ENCODE measurements at regions not wholly inside any gene's neighbourhood (a gene's known extent, or its start where the extent isn't known, plus 50 kb on each side); places are given as distances from the start of the nearest gene placed in this dataset.

DNA sequence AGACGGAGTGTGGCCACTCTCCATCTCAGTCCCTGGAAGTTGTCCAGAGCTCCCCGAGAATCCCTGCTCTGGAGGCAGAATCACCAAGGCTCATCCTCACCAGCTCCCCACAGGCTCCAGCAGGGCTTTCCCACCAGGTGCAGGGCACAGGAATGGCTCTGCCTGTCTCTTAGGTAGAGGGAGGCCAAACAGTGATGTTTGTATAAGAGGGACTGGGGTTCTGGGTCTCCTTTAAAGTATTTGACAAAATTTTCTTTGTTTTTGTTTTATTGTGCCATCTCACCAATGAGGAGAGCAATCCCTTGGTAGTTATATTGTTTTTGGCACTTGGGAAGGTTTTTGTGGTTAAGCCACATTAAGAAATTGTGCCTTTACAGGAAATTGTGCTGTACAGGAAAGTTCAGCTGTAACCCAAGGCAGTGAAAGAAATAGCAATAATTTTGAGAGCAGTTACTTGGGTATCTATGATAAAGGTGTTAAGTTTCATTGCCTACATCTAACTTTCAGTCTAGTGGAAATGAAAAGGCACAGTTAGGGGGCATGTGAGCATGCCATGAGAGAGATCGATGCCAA lies 219.3 kb upstream of the PRSS58 start (continued):
- TF ChIP-seq HMGA2 (CRISPR knock-in tag; IDR thresholded peaks at IDR 0.05) (no peak), ZNF232 (CRISPR knock-in tag; IDR thresholded peaks at IDR 0.05) (no peak)

DNA sequence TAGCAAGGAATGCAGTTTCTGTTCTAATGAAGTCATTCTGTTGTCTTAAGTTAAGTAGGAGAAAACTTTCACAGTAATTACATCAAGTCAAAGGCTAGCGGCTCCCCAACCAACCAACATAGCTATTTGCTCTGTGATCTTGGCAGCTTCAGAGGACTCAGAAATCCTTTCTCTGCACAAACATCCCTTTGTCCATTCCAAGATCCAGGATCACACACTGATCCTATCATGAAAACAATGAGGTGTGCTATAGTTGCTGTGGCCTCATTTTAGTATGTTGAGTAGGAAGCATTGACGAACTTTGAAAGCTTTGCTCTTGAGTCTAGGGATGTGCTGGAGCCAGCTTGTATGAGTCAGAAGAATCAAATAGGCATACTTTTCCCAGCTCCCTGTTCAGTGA lies 218.2 kb upstream of the PRSS58 start:
- peaks cover 4% of the 10 kb centered on the region for H3K9me3 Mint-ChIP-seq
- H3K4me3 Mint-ChIP-seq: no peak overlapping the region
- ChIA-PET CTCF (interaction anchor here (1.0 to 1.8 kb wide), 5 partner anchors 9 to 175 kb away, joined by 3 to 6 read pairs (median 4); no protein-coding TSS in a partner anchor), POLR2A (no interaction called here)
- ATAC-seq (no peak), DNase-seq (ENCODE audit: low spot score) (no peak)
- peaks cover 6% of the 10 kb centered on the region for H3K4me1 Mint-ChIP-seq
- no peak for TF ChIP-seq ATF6 (CRISPR knock-in tag; IDR thresholded peaks at IDR 0.05)
- no peak for TF ChIP-seq CREB1 (CRISPR knock-in tag; IDR thresholded peaks at IDR 0.05)
- TF ChIP-seq E2F4 (CRISPR knock-in tag; IDR thresholded peaks at IDR 0.05; ENCODE audit: borderline replicate concordance, low read depth): no peak
- no peak for TF ChIP-seq HMGA2 (CRISPR knock-in tag; IDR thresholded peaks at IDR 0.05)
- TF ChIP-seq GTF2I (CRISPR knock-in tag; conservative IDR thresholded peaks at IDR 0.05): no peak
- TF ChIP-seq ZNF219 (CRISPR knock-in tag; IDR thresholded peaks at IDR 0.05; ENCODE audit: borderline replicate concordance): no peak
- no peak for TF ChIP-seq ATF1 (CRISPR knock-in tag; IDR thresholded peaks at IDR 0.05)
- no peaks in the 10 kb centered on the region for H3K36me3 Mint-ChIP-seq
- peaks cover 12% of the 10 kb centered on the region for H3K27me3 Mint-ChIP-seq (ENCODE audit: low read depth)
- no peak overlapping the region for H3K27ac Mint-ChIP-seq

GRCh38 chr7:142471820-142472219 lies 214.0 kb upstream of the PRSS58 start:
- Mint-ChIP-seq H3K9me3 (no peaks in the 10 kb centered on the region), H3K27ac (no peak overlapping the region), H3K4me1 (peaks cover 3% of the 10 kb centered on the region), H3K27me3 (ENCODE audit: low read depth) (peaks cover 3% of the 10 kb centered on the region), H3K4me3 (no peak overlapping the region), H3K36me3 (no peaks in the 10 kb centered on the region)
- CTCF ChIA-PET: interaction anchor here (1.0 to 3.0 kb wide), 4 partner anchors 27 to 133 kb away, joined by 3 to 8 read pairs (median 3); no protein-coding TSS in a partner anchor
- no peak for DNase-seq (ENCODE audit: low spot score)
- ATAC-seq: no peak
- TF ChIP-seq NR3C1 (CRISPR knock-in tag; conservative IDR thresholded peaks at IDR 0.05; ENCODE audit: low read depth) (no peak), FOXK1 (CRISPR knock-in tag; IDR thresholded peaks at IDR 0.05) (no peak), OVOL2 (CRISPR knock-in tag; IDR thresholded peaks at IDR 0.05; ENCODE audit: borderline replicate concordance) (no peak), CBFB (CRISPR knock-in tag; IDR thresholded peaks at IDR 0.05; ENCODE audit: low read depth) (no peak), GABPB1 (CRISPR knock-in tag; IDR thresholded peaks at IDR 0.05) (no peak), ELF4 (CRISPR knock-in tag; IDR thresholded peaks at IDR 0.05; ENCODE audit: low read depth) (no peak), SMAD4 (CRISPR knock-in tag; IDR thresholded peaks at IDR 0.05) (no peak)
- TF ChIP-seq, protein P1, sequence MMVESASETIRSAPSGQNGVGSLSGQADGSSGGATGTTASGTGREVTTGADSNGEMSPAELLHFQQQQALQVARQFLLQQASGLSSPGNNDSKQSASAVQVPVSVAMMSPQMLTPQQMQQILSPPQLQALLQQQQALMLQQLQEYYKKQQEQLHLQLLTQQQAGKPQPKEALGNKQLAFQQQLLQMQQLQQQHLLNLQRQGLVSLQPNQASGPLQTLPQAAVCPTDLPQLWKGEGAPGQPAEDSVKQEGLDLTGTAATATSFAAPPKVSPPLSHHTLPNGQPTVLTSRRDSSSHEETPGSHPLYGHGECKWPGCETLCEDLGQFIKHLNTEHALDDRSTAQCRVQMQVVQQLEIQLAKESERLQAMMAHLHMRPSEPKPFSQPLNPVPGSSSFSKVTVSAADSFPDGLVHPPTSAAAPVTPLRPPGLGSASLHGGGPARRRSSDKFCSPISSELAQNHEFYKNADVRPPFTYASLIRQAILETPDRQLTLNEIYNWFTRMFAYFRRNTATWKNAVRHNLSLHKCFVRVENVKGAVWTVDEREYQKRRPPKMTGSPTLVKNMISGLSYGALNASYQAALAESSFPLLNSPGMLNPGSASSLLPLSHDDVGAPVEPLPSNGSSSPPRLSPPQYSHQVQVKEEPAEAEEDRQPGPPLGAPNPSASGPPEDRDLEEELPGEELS (CRISPR knock-in tag; IDR thresholded peaks at IDR 0.05): no peak
- POLR2A ChIA-PET: no interaction called here

- TF ChIP-seq SP1 (CRISPR knock-in tag; conservative IDR thresholded peaks at IDR 0.05) (no peak), ZNF232 (CRISPR knock-in tag; IDR thresholded peaks at IDR 0.05) (no peak), MAX (CRISPR knock-in tag; IDR thresholded peaks at IDR 0.05) (no peak), CBFB (CRISPR knock-in tag; IDR thresholded peaks at IDR 0.05; ENCODE audit: low read depth) (no peak), NR3C1 (CRISPR knock-in tag; conservative IDR thresholded peaks at IDR 0.05; ENCODE audit: low read depth) (no peak), RORB (CRISPR knock-in tag; IDR thresholded peaks at IDR 0.05) (no peak)
- TF ChIP-seq, protein P2, sequence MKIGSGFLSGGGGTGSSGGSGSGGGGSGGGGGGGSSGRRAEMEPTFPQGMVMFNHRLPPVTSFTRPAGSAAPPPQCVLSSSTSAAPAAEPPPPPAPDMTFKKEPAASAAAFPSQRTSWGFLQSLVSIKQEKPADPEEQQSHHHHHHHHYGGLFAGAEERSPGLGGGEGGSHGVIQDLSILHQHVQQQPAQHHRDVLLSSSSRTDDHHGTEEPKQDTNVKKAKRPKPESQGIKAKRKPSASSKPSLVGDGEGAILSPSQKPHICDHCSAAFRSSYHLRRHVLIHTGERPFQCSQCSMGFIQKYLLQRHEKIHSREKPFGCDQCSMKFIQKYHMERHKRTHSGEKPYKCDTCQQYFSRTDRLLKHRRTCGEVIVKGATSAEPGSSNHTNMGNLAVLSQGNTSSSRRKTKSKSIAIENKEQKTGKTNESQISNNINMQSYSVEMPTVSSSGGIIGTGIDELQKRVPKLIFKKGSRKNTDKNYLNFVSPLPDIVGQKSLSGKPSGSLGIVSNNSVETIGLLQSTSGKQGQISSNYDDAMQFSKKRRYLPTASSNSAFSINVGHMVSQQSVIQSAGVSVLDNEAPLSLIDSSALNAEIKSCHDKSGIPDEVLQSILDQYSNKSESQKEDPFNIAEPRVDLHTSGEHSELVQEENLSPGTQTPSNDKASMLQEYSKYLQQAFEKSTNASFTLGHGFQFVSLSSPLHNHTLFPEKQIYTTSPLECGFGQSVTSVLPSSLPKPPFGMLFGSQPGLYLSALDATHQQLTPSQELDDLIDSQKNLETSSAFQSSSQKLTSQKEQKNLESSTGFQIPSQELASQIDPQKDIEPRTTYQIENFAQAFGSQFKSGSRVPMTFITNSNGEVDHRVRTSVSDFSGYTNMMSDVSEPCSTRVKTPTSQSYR (CRISPR knock-in tag; IDR thresholded peaks at IDR 0.05): no peak
- Mint-ChIP-seq H3K27ac (no peak overlapping the region), H3K36me3 (no peaks in the 10 kb centered on the region), H3K27me3 (ENCODE audit: low read depth) (no peaks in the 10 kb centered on the region; the same call in 1 of the 2 replicates), H3K9me3 (no peaks in the 10 kb centered on the region), H3K4me3 (no peak overlapping the region), H3K4me1 (peaks cover 3% of the 10 kb centered on the region)
- ChIA-PET POLR2A (interaction anchor here (0.7 kb wide), 1 partner anchor 8 kb away, joined by 3 read pairs; no protein-coding TSS in a partner anchor), CTCF (interaction anchor here (0.7 to 1.0 kb wide), 2 partner anchors 8 to 87 kb away, joined by 3 to 4 read pairs; no protein-coding TSS in a partner anchor)
- ATAC-seq (no peak), DNase-seq (ENCODE audit: low spot score) (no peak)
These were observed 212.6 kb upstream of the PRSS58 start for GRCh38 chr7:142470544-142470830.
